Ramos (cell line): ENCODE measurements at regions not wholly inside any gene's neighbourhood (a gene's known extent, or its start where the extent isn't known, plus 50 kb on each side); places are given as distances from the start of the nearest gene placed in this dataset.
"Not testable (repeated sequence)": the region's sequence is repeated elsewhere in the genome, so short reads cannot be mapped to it uniquely, and the experiment has no call there.

ENCODE experiments used
- in situ Hi-C: fragments of 300-500 bp; cut with MboI; formaldehyde crosslinking; loops from one replicate; pipeline ENCODE4 v1.14.3; 2022; ENCODE audit warnings: low sequenced_read_pairs; ENCODE audit not compliant: unreplicated experiment

- in situ Hi-C loops, result no loop called here
These were observed 162.3 kb upstream of the MTPN start for GRCh38 chr7:136139417-136139816.

- in situ Hi-C loops, result no loop called here
These were observed 161.8 kb upstream of the MTPN start for GRCh38 chr7:136138991-136139390.

DNA sequence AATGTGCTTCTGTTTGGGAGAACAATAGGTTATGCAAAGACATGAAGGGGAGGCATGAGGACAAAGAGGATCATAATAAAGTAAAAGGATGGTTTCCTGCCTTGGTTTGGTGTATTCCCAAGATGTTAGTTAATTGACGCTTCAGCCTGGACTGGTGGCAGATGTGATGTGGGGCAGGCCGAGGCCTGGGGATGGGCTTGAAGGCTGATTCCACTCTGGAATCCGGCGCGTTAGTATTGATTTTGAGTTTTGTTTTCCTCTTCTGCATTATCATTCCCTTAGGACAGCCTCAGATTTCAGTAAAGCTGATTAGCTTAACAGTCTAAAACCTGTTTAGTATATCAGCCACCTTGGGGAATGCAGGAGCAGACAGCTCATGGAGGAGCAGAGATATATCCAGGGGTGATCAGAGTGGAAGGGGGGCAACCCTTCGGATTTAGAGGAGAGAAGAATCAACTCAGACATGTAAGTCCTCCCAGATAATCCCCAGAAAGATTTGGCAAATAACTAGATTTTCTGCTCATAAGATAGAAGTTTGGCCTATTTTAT is 159.8 kb upstream of the MTPN start:
- in situ Hi-C loops, result no loop called here

- in situ Hi-C loops, result no loop called here
These were observed 157.3 kb upstream of the MTPN start for GRCh38 chr7:136134503-136134902.

GRCh38 chr7:136133551-136133950 is 156.4 kb upstream of the MTPN start:
- in situ Hi-C loops, result no loop called here

DNA sequence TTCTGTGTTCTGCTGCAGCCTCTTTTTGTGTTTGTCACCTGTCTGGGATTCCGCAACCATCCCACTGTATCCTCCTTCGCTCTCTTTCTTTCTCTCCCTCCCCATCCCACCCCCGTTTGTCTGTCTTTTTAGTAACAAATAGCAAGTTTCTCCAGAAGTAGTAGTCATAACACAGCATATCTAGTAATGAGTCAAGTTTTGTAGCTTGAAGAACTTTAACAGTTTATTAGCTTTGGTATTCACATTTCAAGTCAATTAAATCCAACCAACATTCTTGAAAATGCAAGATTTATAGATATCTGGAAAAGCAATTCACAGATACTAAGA is 154.1 kb upstream of the MTPN start:
- in situ Hi-C loops, result no loop called here

GRCh38 chr7:136130511-136131303 is 153.5 kb upstream of the MTPN start:
- in situ Hi-C loops, result no loop called here

DNA sequence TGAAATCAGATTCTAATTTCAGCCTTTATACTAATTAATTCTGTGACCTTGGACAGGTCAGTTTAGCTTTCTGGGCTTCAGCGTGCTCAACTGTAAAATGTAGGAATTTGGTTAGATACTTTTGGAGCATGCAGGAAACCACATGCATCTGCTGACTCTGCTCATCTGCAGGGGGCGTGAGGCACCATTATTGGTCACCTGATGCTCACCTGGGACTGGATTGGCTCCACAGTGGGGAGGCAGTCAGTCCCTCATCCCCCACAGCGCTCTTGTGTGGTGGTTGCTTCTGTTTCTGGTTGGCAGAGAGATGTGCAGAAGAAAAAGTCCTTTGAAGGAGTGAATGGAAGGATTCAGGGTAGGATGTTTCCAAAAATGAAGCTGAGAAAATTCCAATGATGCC is 150.9 kb upstream of the MTPN start:
- in situ Hi-C loops, result no loop called here

DNA sequence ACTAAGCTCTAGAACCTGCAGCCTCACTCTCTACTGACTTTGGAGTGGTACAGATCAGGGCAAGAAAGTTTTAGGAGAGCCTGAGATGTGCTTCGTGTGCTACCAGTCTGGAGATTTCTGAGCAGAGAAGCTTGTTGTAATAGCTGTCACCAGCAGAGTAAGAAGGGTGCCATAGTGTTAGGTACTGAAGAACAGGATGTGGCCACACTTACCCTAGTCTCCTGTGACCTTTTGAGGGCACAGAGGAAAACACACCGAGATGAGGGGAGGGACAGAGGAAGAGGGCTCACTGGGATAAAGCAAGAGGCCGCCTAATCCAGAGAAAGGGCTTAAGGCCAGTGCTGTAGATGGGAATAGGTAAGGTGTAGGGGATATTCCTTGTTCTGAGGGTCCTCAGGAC is 146.2 kb upstream of the MTPN start:
- in situ Hi-C loops, result no loop called here

GRCh38 chr7:136122026-136122425 is 144.9 kb upstream of the MTPN start:
- in situ Hi-C loops, result no loop called here

GRCh38 chr7:136117539-136117938 is 140.4 kb upstream of the MTPN start:
- in situ Hi-C loops, result no loop called here

DNA sequence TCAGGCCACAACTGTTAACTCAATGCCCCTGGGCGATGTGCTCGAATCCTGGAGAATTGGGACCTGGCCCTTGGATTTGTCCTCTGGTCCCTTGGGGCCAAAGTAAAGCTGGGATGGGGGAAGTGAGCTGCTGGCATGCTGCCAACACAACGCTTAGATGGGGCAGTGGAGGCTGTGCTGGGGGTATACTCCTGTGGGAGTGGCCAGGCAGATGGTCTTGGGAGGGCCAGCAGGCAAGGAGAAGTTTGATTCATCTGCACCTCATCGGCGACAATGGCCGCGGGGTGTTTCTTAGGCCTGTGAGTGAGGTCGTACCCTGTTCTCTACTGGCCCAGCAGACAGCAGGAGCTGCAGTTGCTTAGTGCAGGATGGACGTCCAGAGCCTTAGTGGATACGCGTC is 139.0 kb upstream of the MTPN start:
- in situ Hi-C loops, result no loop called here

DNA sequence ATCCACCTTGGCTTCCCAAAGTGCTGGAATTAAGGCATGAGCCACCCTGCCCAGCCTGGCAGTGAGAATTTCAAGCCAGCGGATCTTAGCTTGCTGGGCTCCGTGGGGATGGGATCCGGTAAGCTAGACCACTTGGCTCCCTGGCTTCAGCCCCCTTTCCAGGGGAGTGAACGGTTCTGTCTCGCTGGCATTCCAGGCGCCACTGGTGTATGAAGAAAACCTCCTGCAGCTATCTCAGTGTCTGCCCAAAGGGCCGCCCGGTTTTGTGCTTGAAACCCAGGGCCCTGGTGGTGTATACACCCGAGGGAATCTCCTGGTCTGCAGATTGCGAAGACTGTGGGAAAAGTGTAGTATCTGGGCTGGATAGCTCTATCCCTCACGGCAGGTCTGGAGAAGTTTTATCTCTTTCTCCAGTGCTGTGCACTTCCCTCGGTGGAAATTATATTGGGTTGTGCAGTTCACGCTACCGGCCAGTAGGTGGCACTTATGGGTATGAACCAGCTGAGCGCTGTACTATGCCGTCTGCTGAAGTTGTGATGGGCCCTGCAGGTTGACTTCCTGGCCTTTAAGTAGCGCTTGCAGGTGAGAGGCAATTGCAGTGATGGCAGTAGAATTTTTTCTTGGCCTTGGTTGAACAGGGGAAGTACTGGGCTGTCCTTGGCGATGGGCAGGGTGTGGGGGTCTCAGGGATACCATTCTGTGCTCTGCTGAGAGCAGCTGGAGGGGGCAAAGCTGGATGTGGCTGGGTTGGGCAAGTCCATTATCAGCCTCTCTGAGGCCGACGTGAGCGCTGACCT is 138.0 kb upstream of the MTPN start:
- in situ Hi-C loops, result no loop called here

DNA sequence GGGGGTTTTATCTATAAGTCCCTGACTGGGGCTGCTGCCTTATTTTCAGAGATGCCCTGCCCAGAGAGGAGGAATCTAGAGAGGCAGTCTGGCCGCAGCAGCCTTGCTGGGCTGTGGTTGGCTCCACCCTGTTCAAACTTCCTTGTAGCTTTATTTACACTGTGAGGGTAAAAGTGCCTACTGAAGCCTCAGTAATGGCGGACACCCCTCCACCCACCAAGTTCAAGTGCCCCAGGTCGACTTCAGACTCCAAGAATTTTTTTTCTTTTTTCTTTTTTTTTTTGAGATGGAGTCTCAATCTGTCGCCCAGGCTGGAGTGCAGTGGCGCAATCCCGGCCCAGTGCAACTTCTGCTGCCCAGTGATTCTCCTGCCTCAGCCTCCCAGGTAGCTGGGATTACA is 137.3 kb upstream of the MTPN start:
- in situ Hi-C loops, result not testable (repeated sequence)

DNA sequence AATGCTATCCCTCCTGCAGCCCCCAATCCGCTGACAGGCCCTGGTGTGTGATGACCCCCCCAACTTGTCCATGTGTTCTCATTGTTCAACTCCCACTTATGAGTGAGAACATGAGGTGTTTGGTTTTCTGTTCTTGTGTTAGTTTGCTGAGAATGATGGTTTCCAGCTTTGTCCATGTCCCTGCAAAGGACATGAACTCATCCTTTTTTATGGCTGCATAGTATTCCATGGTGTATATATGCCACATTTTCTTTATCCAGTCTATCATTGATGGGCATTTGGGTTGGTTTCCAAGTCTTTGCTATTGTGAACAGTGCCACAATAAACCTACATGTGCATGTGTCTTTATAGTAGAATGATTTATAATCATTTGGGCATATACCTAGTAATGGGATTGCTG is 131.9 kb upstream of the MTPN start:
- in situ Hi-C loops, result not testable (repeated sequence)

DNA sequence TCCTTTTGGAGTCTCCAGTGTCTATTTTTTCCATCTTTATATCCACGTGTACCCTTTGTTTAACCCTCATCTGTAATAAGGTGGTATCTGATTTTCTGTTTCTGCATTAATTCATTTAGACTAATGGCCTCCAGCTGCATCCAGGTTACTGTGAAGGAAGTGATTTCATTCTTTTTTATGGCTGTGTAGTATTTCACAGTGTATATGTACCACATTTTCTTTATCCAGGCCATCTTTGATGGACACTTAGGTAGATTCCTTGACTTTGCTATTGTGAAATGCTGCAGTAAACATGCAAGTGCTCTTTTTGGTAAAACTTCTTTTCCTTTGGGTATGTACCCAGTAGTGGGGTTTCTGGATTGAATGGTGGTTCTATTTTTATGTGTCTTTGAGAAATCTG is 128.0 kb upstream of the MTPN start:
- in situ Hi-C loops, result no loop called here

GRCh38 chr7:136104269-136104603 is 127.1 kb upstream of the MTPN start:
- in situ Hi-C loops, result no loop called here

DNA sequence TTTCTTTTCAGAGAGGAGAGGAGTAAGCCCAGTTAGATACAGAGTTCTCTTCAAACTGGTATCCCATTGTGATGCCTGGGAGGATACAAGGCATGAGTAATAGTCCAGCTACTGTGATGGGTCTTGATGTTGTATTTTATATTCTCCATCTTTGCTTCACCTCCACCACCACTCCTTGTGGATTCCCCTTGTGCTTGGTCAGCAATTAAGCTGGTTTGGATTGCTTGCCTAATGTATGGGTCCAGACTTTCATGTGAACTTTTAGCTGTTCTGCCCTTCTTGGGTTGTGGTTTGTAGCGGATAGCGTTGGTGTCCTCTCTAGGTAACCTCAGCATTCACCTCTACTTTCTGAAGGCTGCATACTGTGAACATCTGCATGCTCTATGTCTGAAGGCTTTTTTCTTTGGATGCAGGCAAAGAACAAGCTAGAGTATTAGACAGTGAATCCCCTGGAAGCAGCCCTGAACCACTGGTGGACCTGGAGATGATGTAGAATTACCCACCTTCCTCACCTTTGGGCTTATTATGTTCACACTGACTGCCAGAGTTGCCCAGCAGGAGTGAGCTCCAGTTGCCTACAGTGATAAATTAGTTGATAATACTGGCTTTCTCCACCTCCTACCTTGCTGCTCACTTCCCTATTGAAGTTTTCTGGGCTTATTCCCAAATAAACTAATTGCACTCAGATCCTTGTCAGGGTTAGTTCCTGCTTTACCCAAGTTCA is 126.5 kb upstream of the MTPN start:
- in situ Hi-C loops, result no loop called here

- in situ Hi-C loops, result no loop called here
These were observed 125.7 kb upstream of the MTPN start for GRCh38 chr7:136102881-136103280.

DNA sequence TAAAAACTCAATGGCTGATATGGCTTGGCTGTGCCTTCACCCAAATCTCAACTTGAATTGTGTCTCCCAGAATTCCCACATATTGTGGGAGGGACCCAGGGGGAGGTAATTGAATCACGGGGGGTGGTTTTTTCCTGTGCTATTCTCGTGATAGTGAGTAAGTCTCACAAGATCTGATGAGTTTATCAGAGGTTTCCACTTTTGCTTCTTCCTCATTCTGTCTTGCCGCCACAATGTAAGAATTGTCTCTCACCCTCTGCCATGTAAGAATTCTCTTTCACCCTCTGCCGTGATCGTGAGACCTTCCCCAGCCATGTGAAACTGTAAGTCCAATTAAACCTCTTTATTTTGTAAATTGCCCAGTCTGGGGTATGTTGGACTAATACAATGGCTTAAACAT is 115.6 kb upstream of the MTPN start:
- in situ Hi-C loops, result not testable (repeated sequence)

DNA sequence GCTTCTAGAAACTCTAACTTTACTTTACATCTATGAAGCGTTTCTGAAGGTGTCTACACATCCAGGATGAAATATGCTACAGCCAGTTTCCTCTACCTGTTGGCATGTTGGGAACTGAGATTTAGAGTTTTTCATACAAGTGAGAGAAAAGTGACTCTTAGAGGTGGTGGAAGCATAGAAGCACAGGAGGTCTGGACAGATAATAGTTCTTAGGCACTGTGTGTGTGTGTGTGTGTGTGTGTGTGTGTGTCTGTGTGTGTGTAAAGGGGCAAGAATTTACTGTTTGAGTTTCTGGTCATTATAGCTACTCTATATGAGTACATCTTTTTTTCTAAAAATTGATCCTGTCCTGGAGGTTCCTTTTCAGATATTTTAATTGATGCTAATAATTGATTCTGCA is 110.7 kb upstream of the MTPN start:
- in situ Hi-C loops, result no loop called here
